ENCODE measurements at regions not wholly inside any gene's neighbourhood (a gene's known extent, or its start where the extent isn't known, plus 50 kb on each side); places are given as distances from the start of the nearest gene placed in this dataset.

DNA sequence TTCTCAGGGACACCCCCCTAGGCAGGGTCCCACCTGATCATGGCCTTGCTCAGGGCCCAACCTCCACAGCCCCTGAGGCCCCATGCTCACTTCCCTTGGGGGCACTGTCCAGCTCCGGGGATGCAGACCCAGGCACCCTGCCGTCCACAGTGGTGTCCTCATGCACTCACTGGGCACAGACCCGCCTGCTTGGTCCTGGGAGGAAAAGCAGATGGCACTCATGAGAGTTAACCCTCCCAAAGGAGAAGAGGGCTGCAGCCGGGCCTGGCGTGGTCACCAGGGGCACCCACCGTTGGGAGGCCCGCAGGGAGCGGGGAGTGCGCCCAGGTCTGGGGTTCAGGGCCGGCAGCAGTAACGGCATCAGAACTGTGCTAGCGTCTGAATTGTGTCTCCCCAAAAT, 1270.9 kb downstream of the BRD1 start:
- TF ChIP-seq CTCF (IDR thresholded peaks at IDR 0.05 in 8 of 11, conservative IDR thresholded peaks at IDR 0.05 in 3 of 11) (no peak), POLR2AphosphoS5 (IDR thresholded peaks at IDR 0.05) (no peak), POLR2A (IDR thresholded peaks at IDR 0.05) (no peak)

All from spleen (tissue), 7 donors.